ENCODE measurements at regions not wholly inside any gene's neighbourhood (a gene's known extent, or its start where the extent isn't known, plus 50 kb on each side); places are given as distances from the start of the nearest gene placed in this dataset.

GRCh38 chr4:187171706-187172339 is 448.2 kb upstream of the FAT1 start:
- no peak for TF ChIP-seq CTCF (IDR thresholded peaks at IDR 0.05)
- no peak for TF ChIP-seq POLR2A (IDR thresholded peaks at IDR 0.05)

Data from transverse colon (tissue), 3 donors.